K562 (cell line): ENCODE measurements at regions not wholly inside any gene's neighbourhood (a gene's known extent, or its start where the extent isn't known, plus 50 kb on each side); places are given as distances from the start of the nearest gene placed in this dataset.

Source experiments
- ATAC-seq: fragments of 200-7000 bp; cut with Tn5 transposase; 3 replicates; pipeline ENCODE4 v1.9.1; 2020; ENCODE audit warnings: moderate library complexity
- BruUV-seq: library from RNA; stranded (reverse); fragments of 400-500 nt; replicated peaks from 2 replicates; lab custom pipeline; 2021; lab: Mats Ljungman, UMichigan
- CTCF ChIA-PET: fragments of 300-600 bp; formaldehyde crosslinking; extraction: SDS; loops from one replicate; lab custom pipeline; 2021; ENCODE audit warnings: low intra/inter-chr PET ratio; lab: Yijun Ruan, JAX
- POLR2A ChIA-PET: fragments of 300-600, 350-650 bp; sonication (Branson Sonifier 250); formaldehyde crosslinking; extraction: SDS; loops from one replicate; lab custom pipeline; 2021; ENCODE audit warnings: antibody characterized with exemption, inconsistent platforms; lab: Yijun Ruan, JAX
- DNase-seq, 4 experiments: peaks; one replicate each; pipeline versions ENCODE4 v3.0.0 to v3.0.0-alpha.2; 2011 to 2018; ENCODE audit warnings: low spot score in 3 of 4, mixed read lengths in 3 of 4; ENCODE audit errors: extremely low read depth in 1 of 4
- FAIRE-seq: peaks from 2 replicates; lab custom pipeline; 2011; peaks lifted over from hg19 to GRCh38; lab: Jason Lieb, UNC
- H2AFZ ChIP-seq: 2 replicates; pipeline ENCODE4 v1.6.0; 2011; ENCODE audit warnings: low read depth, low read length, control low read depth, inconsistent platforms
- H3K27ac ChIP-seq: fragments of 200-600 bp; 3 replicates; pipeline ENCODE4 v1.8.0; 2011; ENCODE audit warnings: low read depth, mild to moderate bottlenecking, control low read depth, inconsistent platforms, low read length, moderate library complexity, mixed read lengths; ENCODE audit errors: extremely low read depth
- H3K27me3 ChIP-seq, 2 experiments: fragments of 300-600 bp in 1 of 2; 2 replicates in 1 of 2; 3 replicates in 1 of 2; pipeline versions ENCODE4 v1.6.0 to v1.8.0; 2011; ENCODE audit warnings: inconsistent platforms in 2 of 2, low read length in 2 of 2, mild to moderate bottlenecking in 1 of 2, mixed read lengths in 1 of 2, moderate library complexity in 1 of 2; ENCODE audit not compliant: control insufficient read depth in 2 of 2, insufficient read depth in 2 of 2
- H3K36me3 ChIP-seq: fragments of 300-600 bp; 3 replicates; pipeline ENCODE4 v1.8.0; 2011; ENCODE audit warnings: mild to moderate bottlenecking, low read length, inconsistent platforms; ENCODE audit not compliant: control insufficient read depth, insufficient read depth
- H3K4me1 ChIP-seq, 2 experiments: fragments of 200-600 bp in 1 of 2; replicated peaks in 1 of 2; 2 replicates in 1 of 2; 3 replicates in 1 of 2; pipeline versions ENCODE4 v1.5.1 to v1.8.0; 2011; ENCODE audit warnings: inconsistent platforms in 2 of 2, low read length in 2 of 2, mild to moderate bottlenecking in 1 of 2, mixed read lengths in 1 of 2, moderate library complexity in 1 of 2; ENCODE audit not compliant: control insufficient read depth in 2 of 2, insufficient read depth in 2 of 2
- H3K4me2 ChIP-seq: 2 replicates; pipeline ENCODE4 v1.6.1; 2011; ENCODE audit warnings: low read length, control low read depth, inconsistent platforms, mixed read lengths; ENCODE audit not compliant: insufficient read depth
- H3K4me3 ChIP-seq: fragments of 200-600 bp; sonication (generic), shearing (Covaris generic); 2 replicates; pipeline ENCODE4 v1.5.1; 2016; ENCODE audit warnings: control low read depth, inconsistent platforms
- H3K79me2 ChIP-seq: fragments of 200-600 bp; 3 replicates; pipeline ENCODE4 v1.8.0; 2011; ENCODE audit warnings: low read length, inconsistent platforms; ENCODE audit not compliant: control insufficient read depth, insufficient read depth
- H3K9ac ChIP-seq, 2 experiments: 2 replicates each; pipeline versions ENCODE4 v1.6.0 to v1.6.1; 2011; ENCODE audit warnings: low read depth in 2 of 2, low read length in 2 of 2, control low read depth in 1 of 2, inconsistent platforms in 1 of 2, mild to moderate bottlenecking in 1 of 2, mixed read lengths in 1 of 2; ENCODE audit not compliant: insufficient read depth in 1 of 2
- H3K9me1 ChIP-seq: one replicate; pipeline ENCODE4 v1.6.0; 2011; ENCODE audit warnings: inconsistent platforms, mild to moderate bottlenecking, low read length, moderate library complexity; ENCODE audit not compliant: control insufficient read depth, insufficient read depth
- H3K9me3 ChIP-seq: replicated peaks from 2 replicates; pipeline ENCODE4 v1.5.1; 2011; ENCODE audit warnings: low read depth, low read length, inconsistent platforms; ENCODE audit not compliant: control insufficient read depth, insufficient read depth
- H4K20me1 ChIP-seq: replicated peaks from 2 replicates; pipeline ENCODE4 v1.6.1; 2011; ENCODE audit warnings: low read length, inconsistent platforms, mixed read lengths; ENCODE audit not compliant: control insufficient read depth, insufficient read depth
- CAMTA2 ChIP-seq: fragments of 250-450 bp; sonication (Bioruptor Pico); conservative IDR thresholded peaks from 2 replicates; pipeline ENCODE4 v1.5.1; 2022
- MCM7 ChIP-seq, 2 experiments: fragments of 450-650 bp; IDR thresholded peaks; 2 replicates each; pipeline ENCODE4 v1.6.1; 2016 to 2018
- SOX6 ChIP-seq: fragments of 450-650 bp; IDR thresholded peaks from 2 replicates; pipeline ENCODE4 v1.6.1; 2014; ENCODE audit warnings: mild to moderate bottlenecking
- ZNF780A ChIP-seq: fragments of 250-450 bp; sonication (Bioruptor Pico); IDR thresholded peaks from 2 replicates; pipeline ENCODE4 v1.5.0; 2021; ENCODE audit warnings: mild to moderate bottlenecking
- WGBS: fragments of 100-300 bp; shearing (Covaris generic); methylation state at CpG from one replicate; pipeline ENCODE4 v1.1.6; 2016; ENCODE audit warnings: low coverage, mixed read lengths; ENCODE audit not compliant: insufficient coverage; ENCODE audit errors: missing lambda C conversion rate; 5-methylcytosine and 5-hydroxymethylcytosine counted together
- in situ Hi-C: fragments of 300-500 bp; cut with MboI; formaldehyde crosslinking; loops from 4 replicates; pipeline ENCODE4 v1.15.0; 2018; ENCODE audit warnings: inconsistent platforms, mixed read lengths
- intact Hi-C: fragments of 100-400 bp; cut with micrococcal nuclease; formaldehyde crosslinking; loops from 2 replicates; pipeline ENCODE4 v1.14.2; 2022
- TF ChIP-seq, protein P1 (sequence below): fragments of 250-450 bp; sonication (Bioruptor Pico); IDR thresholded peaks from 2 replicates; pipeline ENCODE4 v1.8.0; 2022; ENCODE audit warnings: inconsistent platforms
- TF ChIP-seq, protein P2 (sequence below), 2 experiments: fragments of 450-650 bp; formaldehyde crosslinking in 1 of 2; IDR thresholded peaks; 2 replicates each; pipeline versions ENCODE4 v1.4.0 to v1.6.1; 2014 to 2020; ENCODE audit warnings: mild to moderate bottlenecking in 2 of 2, borderline replicate concordance in 1 of 2, low read depth in 1 of 2

DNA sequence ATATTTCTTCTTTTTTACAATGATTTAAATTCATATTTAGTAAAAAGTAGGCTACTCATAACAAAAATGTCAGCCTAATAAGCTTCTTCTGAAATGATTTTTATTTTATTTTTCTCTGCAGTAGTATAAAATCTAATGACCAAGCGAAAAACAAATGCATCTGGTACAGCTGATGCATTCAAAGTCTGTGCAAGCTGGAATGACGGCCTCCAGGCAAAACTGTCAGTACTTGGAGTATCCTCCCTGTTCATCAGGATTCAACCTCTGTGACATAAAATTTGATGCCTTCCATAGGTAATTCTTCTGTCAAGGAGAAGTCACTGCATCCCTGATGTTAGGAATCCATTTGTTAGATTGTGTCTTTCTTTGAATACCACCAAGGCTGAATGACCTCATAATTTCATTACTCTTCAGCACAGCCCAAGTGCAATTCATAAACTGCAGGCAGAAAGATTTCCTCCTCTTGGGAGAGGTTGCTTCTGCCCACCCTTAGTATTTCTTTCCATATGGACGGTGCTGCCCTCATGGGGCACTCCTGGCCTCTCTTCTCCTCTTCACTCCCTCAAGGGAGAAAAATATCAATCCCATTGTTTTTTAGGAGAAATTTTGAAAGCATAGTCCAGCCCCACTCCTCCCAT lies 146.4 kb upstream of the STXBP5 start (continued):
- TF ChIP-seq, protein P1, sequence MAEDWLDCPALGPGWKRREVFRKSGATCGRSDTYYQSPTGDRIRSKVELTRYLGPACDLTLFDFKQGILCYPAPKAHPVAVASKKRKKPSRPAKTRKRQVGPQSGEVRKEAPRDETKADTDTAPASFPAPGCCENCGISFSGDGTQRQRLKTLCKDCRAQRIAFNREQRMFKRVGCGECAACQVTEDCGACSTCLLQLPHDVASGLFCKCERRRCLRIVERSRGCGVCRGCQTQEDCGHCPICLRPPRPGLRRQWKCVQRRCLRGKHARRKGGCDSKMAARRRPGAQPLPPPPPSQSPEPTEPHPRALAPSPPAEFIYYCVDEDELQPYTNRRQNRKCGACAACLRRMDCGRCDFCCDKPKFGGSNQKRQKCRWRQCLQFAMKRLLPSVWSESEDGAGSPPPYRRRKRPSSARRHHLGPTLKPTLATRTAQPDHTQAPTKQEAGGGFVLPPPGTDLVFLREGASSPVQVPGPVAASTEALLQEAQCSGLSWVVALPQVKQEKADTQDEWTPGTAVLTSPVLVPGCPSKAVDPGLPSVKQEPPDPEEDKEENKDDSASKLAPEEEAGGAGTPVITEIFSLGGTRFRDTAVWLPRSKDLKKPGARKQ (CRISPR knock-in tag), result no peak
- TF ChIP-seq MCM7 (IDR thresholded peaks at IDR 0.05) (no peak), CAMTA2 (no peak)

DNA sequence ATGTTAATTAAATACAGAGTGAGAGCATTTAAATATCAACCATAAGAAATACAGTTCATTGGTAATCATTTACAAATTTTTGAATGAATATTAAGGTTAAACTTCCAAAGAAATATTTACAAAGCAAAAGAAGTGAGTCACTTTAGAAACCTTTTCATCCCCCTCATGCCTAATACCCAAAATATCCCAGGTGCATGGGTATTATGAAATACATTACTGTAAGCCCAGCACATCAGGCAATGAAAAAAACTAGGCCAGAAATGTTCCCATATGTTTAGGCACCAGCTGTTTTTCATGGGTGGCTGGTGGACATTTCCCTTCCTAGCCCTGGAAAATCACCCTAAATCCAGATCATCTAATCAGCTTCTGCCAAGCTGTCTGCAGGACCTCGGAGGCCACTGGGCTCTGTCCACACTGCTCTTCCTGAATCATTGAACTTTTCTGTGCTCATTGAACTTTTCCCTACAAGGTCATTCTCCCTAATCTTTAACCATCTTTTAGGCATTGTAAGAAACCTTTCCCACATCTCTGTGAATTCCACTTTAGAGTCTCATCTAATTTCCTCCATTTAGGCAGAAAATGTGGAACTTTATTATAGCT lies 145.3 kb upstream of the STXBP5 start:
- intact Hi-C loops, result no loop called here
- Histone ChIP-seq H3K9me3 (no peaks in the 10 kb centered on the region), H3K27ac (no peak overlapping the region), H2AFZ (peak overlapping the region; percentile 17)
- CTCF ChIA-PET, result no interaction called here
- no peak for TF ChIP-seq SOX6
- TF ChIP-seq ZNF780A (CRISPR knock-in tag), result no peak
- TF ChIP-seq, protein P2, sequence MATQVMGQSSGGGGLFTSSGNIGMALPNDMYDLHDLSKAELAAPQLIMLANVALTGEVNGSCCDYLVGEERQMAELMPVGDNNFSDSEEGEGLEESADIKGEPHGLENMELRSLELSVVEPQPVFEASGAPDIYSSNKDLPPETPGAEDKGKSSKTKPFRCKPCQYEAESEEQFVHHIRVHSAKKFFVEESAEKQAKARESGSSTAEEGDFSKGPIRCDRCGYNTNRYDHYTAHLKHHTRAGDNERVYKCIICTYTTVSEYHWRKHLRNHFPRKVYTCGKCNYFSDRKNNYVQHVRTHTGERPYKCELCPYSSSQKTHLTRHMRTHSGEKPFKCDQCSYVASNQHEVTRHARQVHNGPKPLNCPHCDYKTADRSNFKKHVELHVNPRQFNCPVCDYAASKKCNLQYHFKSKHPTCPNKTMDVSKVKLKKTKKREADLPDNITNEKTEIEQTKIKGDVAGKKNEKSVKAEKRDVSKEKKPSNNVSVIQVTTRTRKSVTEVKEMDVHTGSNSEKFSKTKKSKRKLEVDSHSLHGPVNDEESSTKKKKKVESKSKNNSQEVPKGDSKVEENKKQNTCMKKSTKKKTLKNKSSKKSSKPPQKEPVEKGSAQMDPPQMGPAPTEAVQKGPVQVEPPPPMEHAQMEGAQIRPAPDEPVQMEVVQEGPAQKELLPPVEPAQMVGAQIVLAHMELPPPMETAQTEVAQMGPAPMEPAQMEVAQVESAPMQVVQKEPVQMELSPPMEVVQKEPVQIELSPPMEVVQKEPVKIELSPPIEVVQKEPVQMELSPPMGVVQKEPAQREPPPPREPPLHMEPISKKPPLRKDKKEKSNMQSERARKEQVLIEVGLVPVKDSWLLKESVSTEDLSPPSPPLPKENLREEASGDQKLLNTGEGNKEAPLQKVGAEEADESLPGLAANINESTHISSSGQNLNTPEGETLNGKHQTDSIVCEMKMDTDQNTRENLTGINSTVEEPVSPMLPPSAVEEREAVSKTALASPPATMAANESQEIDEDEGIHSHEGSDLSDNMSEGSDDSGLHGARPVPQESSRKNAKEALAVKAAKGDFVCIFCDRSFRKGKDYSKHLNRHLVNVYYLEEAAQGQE (IDR thresholded peaks at IDR 0.05; ENCODE audit: borderline replicate concordance), result peak; percentile 59
- TF ChIP-seq, protein P2 (CRISPR knock-in tag; IDR thresholded peaks at IDR 0.05; ENCODE audit: low read depth), result no peak
- TF ChIP-seq, all 486 proteins: peak for 1
- Histone ChIP-seq H3K4me2 (no peak overlapping the region), H3K79me2 (no peaks in the 10 kb centered on the region), H3K9me1 (no peaks in the 10 kb centered on the region), H3K4me3 (no peak overlapping the region), H3K27me3 (no peaks in the 10 kb centered on the region), H3K4me1 (peaks cover 0 to 2% of the 10 kb centered on the region in 2 experiments; a peak in 1 of 5 replicates), H3K9ac (no peak overlapping the region), H4K20me1 (no peaks in the 10 kb centered on the region), H3K36me3 (no peaks in the 10 kb centered on the region)
- ATAC-seq (0 out of 3 replicates have a peak, but pooled peaks have one; percentile 29), DNase-seq (no peak), FAIRE-seq (no peak)
- in situ Hi-C loops, result no loop called here
- WGBS, result 10% methylated on average over 1 of the region's 1 CpG
- no TSS peak for BruUV-seq
- POLR2A ChIA-PET, result interaction anchor here (0.8 to 1.8 kb wide), 3 partner anchors 10 to 20 kb away, joined by 3 to 4 read pairs (median 4); no protein-coding TSS in a partner anchor
